GM12874 (cell line): ENCODE measurements at regions not wholly inside any gene's neighbourhood (a gene's known extent, or its start where the extent isn't known, plus 50 kb on each side); places are given as distances from the start of the nearest gene placed in this dataset.

Experiments
- CTCF ChIP-seq: IDR thresholded peaks from 2 replicates; pipeline ENCODE4 v1.5.1; 2011; ENCODE audit warnings: low read depth, mild to moderate bottlenecking, control low read depth, low read length, moderate library complexity; ENCODE audit not compliant: insufficient read depth

DNA sequence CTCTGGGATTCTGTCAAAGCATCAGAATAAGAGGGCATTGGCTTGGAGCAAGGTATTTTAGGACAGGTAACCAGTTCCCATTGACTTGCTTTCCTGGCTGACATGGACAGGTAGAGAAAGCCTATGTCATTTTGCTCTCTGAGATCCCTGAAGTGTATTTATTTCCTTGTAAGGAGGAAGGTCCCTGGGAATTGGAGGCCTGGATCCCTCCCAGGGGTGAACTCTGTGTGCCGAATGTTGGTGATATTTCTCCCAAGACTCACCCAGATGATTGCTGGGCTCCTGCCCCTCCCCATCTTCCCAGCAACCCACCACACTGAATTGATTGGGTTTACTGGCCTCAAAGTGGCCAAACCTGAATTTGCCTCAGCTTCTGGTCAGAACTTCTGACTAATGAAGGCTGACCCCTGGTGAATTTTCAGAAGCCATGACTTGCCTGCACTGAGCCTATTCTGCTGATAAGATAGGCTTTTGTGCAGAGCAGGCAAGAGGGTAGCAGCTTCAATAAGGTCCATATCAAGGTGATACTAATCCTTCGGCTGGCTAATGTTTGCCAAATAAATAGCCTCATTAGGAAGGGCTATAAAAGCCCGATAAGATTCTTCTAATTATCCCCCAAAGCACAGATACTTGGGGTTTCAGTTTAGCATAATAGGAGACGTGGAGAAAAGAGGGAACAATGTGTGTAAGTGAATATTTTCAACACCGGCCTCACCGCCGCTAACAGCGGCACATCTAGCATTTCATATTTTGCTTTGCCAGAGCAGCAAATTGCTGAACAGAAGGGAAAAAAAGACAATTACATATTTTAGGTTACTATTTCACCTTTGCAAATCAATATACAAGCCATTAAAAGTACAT, 152.9 kb upstream of the PITX1 start:
- no peak for TF ChIP-seq CTCF

DNA sequence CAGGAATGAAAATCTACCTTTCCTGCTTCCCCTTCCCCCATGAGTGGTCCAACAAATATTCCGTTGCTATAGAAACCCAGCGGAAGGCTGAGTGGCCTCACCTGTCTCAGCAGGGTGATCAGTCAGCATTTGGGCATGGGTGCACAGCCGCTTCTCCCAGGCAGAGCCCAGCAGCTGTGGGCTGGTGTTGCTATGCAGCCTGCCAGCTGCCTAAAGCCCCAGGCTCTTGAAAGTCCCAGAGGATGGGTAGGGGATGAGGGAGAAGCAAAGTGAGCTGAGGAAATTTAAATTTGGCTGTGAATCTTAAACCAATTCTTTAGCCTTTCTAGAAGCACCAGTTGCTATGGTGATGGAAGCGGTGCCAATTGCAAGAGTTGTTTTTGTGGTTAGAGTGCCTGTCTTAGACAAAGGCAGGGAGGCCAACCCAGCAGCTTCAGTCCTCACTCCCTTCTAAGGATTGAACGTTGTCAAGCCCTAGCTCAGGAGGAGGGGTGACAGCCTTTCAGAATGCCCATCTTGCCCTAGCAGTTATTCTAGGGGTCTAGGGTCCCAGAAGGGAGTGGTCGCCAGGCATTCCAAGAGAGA, 151.5 kb upstream of the PITX1 start:
- TF ChIP-seq CTCF, result no peak

GRCh38 chr5:135184646-135185045, 150.6 kb upstream of the PITX1 start:
- TF ChIP-seq CTCF, result no peak

DNA sequence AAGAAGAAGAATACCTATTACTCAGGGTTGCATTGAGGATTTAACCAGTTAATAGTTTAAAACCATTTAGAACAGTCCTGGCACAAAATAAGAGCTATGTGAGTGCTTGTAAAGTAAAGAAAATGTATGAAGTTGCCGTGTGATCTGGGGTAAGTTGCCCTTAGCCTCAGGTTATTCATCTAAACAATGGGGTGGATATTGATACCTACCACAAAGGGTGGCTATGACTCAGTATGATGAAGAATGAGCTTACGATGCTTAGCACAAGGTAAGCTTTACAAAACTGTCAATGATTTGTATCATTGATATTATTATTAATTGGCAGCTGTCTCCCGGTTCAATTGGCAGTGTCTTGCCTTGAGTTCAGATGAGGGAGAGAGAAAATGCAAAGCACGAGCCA, 149.4 kb upstream of the PITX1 start:
- no peak for TF ChIP-seq CTCF

DNA sequence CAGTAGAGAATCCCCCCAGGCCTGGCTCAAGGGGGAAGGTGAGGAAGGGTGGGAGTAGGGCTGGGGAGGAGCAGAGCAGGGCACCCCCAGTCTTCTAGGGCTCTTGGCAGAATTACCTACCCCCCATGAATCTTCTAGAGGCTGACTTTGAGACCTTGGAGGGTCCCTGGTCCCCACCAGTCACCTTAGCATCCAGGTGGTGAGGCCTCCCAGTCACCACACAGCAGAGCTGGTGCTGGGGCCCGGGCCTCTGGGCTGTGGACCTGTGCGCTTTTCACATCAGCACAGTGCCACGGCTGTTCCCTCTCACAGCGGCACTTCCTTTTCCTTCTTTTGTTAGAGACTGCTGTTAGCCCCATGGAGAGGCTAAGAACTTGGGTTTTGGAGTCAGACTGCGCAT, 148.6 kb upstream of the PITX1 start:
- TF ChIP-seq CTCF, result no peak

- TF ChIP-seq CTCF, result no peak
Measured at GRCh38 chr5:135181653-135182052, 147.6 kb upstream of the PITX1 start.

GRCh38 chr5:135179308-135179980, 145.4 kb upstream of the PITX1 start:
- no peak for TF ChIP-seq CTCF
